SK-N-SH (cell line): ENCODE measurements at regions not wholly inside any gene's neighbourhood (a gene's known extent, or its start where the extent isn't known, plus 50 kb on each side); places are given as distances from the start of the nearest gene placed in this dataset.

Experiments
- CTCF ChIA-PET: fragments of 300-600, 350-600 bp; formaldehyde crosslinking; extraction: SDS; loops from one replicate; lab custom pipeline; 2021; lab: Yijun Ruan, JAX
- POLR2A ChIA-PET: fragments of 350-600 bp; sonication (Branson Sonifier 250); formaldehyde crosslinking; extraction: SDS; loops from one replicate; lab custom pipeline; 2020; ENCODE audit warnings: antibody characterized with exemption, inconsistent platforms; lab: Yijun Ruan, JAX
- DNase-seq: peaks from one replicate; pipeline ENCODE4 v3.0.0; 2012
- H2AFZ ChIP-seq: fragments of 200-600 bp; sonication (generic); 2 replicates; pipeline ENCODE4 v1.8.1; 2016; ENCODE audit warnings: antibody characterized with exemption, mild to moderate bottlenecking, low read depth
- H3F3A ChIP-seq: fragments of 200-600 bp; sonication (generic); replicated peaks from 2 replicates; pipeline ENCODE3; 2016; ENCODE audit warnings: antibody characterized with exemption, mild to moderate bottlenecking; ENCODE audit not compliant: insufficient read depth
- H3K27ac ChIP-seq, 2 experiments: fragments of 200-500 bp in 1 of 2; fragments of 200-600 bp in 1 of 2; sonication (Bioruptor generic) in 1 of 2; sonication (generic), shearing (Covaris generic) in 1 of 2; 2 replicates each; pipeline versions ENCODE4 v1.5.1 to v1.6.1; 2014 to 2016; ENCODE audit warnings: low read depth in 2 of 2, inconsistent platforms in 1 of 2, low read length in 1 of 2, mild to moderate bottlenecking in 1 of 2, mixed read lengths in 1 of 2
- H3K27me3 ChIP-seq: fragments of 200-600 bp; sonication (generic), shearing (Covaris generic); 2 replicates; pipeline ENCODE4 v1.6.1; 2016; ENCODE audit warnings: mixed run types; ENCODE audit not compliant: insufficient read depth
- H3K36me3 ChIP-seq, 2 experiments: fragments of 200-500 bp in 1 of 2; fragments of 200-600 bp in 1 of 2; sonication (Bioruptor generic) in 1 of 2; sonication (generic) in 1 of 2; replicated peaks in 1 of 2; 2 replicates each; pipeline versions ENCODE3 to v1.5.1; 2014 to 2016; ENCODE audit warnings: low read length in 1 of 2, mild to moderate bottlenecking in 1 of 2; ENCODE audit not compliant: insufficient read depth in 2 of 2, control insufficient read depth in 1 of 2
- H3K4me1 ChIP-seq, 2 experiments: fragments of 200-500 bp in 1 of 2; fragments of 200-600 bp in 1 of 2; sonication (Bioruptor generic) in 1 of 2; sonication (generic), shearing (Covaris generic) in 1 of 2; 2 replicates each; pipeline versions ENCODE4 v1.5.1 to v1.6.1; 2014 to 2016; ENCODE audit warnings: low read depth in 1 of 2, low read length in 1 of 2, mixed run types in 1 of 2; ENCODE audit not compliant: insufficient read depth in 2 of 2, control insufficient read depth in 1 of 2
- H3K4me2 ChIP-seq: fragments of 200-600 bp; sonication (generic), shearing (Covaris generic); 2 replicates; pipeline ENCODE4 v1.6.1; 2017; ENCODE audit warnings: mixed run types
- H3K4me3 ChIP-seq, 2 experiments: fragments of 200-500 bp in 1 of 2; fragments of 200-600 bp in 1 of 2; sonication (Bioruptor generic) in 1 of 2; sonication (generic), shearing (Covaris generic) in 1 of 2; 2 replicates each; pipeline versions ENCODE4 v1.5.1 to v1.8.1; 2014 to 2016; ENCODE audit warnings: low read depth in 2 of 2, inconsistent platforms in 1 of 2, low read length in 1 of 2, mild to moderate bottlenecking in 1 of 2, mixed read lengths in 1 of 2, moderate library complexity in 1 of 2
- H3K79me2 ChIP-seq: fragments of 200-600 bp; sonication (generic); 2 replicates; pipeline ENCODE4 v1.8.1; 2017; ENCODE audit warnings: mild to moderate bottlenecking; ENCODE audit not compliant: insufficient read depth
- H3K9ac ChIP-seq: fragments of 200-600 bp; sonication (generic); 2 replicates; pipeline ENCODE4 v1.6.1; 2017; ENCODE audit warnings: mixed run types
- H3K9me2 ChIP-seq: fragments of 200-600 bp; sonication (generic); 2 replicates; pipeline ENCODE4 v1.6.1; 2017; ENCODE audit warnings: mixed run types
- H3K9me3 ChIP-seq: fragments of 200-600 bp; sonication (generic); 2 replicates; pipeline ENCODE4 v1.6.1; 2017; ENCODE audit warnings: mixed run types, mild to moderate bottlenecking, moderate library complexity
- H4K20me1 ChIP-seq: fragments of 200-600 bp; sonication (generic); 2 replicates; pipeline ENCODE4 v1.6.1; 2017; ENCODE audit warnings: mild to moderate bottlenecking, mixed run types; ENCODE audit not compliant: insufficient read depth
- EP300 ChIP-seq, 2 experiments: IDR thresholded peaks; 2 replicates each; pipeline versions ENCODE4 v1.4.0 to v1.6.1; 2012; ENCODE audit warnings: borderline replicate concordance in 1 of 2, low read depth in 1 of 2, low read length in 1 of 2
- EZH2phosphoT487 ChIP-seq: fragments of 200-600 bp; sonication (generic); IDR thresholded peaks from 2 replicates; pipeline ENCODE4 v1.6.1; 2017; ENCODE audit warnings: low read depth, mixed run types, mild to moderate bottlenecking, antibody characterized with exemption, moderate library complexity, borderline replicate concordance
- FOXJ3 ChIP-seq: sonication (generic); formaldehyde crosslinking; IDR thresholded peaks from 2 replicates; pipeline ENCODE4 v1.5.1; 2020; ENCODE audit warnings: mild to moderate bottlenecking, missing genetic modification reagents
- GABPA ChIP-seq: IDR thresholded peaks from 2 replicates; pipeline ENCODE4 v1.4.0; 2012; ENCODE audit warnings: low read depth, mild to moderate bottlenecking
- IRF3 ChIP-seq: fragments of 150-350 bp; IDR thresholded peaks from 2 replicates; pipeline ENCODE4 v1.6.1; 2016; ENCODE audit warnings: mild to moderate bottlenecking, low read depth, low read length
- RAD21 ChIP-seq: IDR thresholded peaks from 2 replicates; pipeline ENCODE4 v1.6.1; 2012; ENCODE audit warnings: mild to moderate bottlenecking, low read length
- SMC3 ChIP-seq: IDR thresholded peaks from 2 replicates; pipeline ENCODE4 v1.6.1; 2012; ENCODE audit warnings: low read depth, low read length, improper control_type of control experiment
- USF1 ChIP-seq: IDR thresholded peaks from 2 replicates; pipeline ENCODE4 v1.4.0; 2012; ENCODE audit warnings: low read depth, borderline replicate concordance
- USF2 ChIP-seq: fragments of 150-350 bp; IDR thresholded peaks from 2 replicates; pipeline ENCODE4 v1.6.1; 2017; ENCODE audit warnings: antibody characterized with exemption, low read length, low read depth, borderline replicate concordance
- ZBTB33 ChIP-seq: IDR thresholded peaks from 2 replicates; pipeline ENCODE4 v1.4.0; 2012; ENCODE audit warnings: low read depth, borderline replicate concordance
- WGBS: methylation state at CpG from one replicate; pipeline ENCODE4 v1.1.6; 2017; ENCODE audit warnings: low lambda C conversion rate; 5-methylcytosine and 5-hydroxymethylcytosine counted together

GRCh38 chr9:109974143-109974917 is 194.3 kb downstream of the PALM2AKAP2 start (continued):
- TF ChIP-seq ZBTB33 (no peak), USF1 (no peak), IRF3 (no peak), EP300 (IDR thresholded peaks at IDR 0.05; ENCODE audit: borderline replicate concordance in 1 of 2, low read depth in 1 of 2, low read length in 1 of 2) (no peak)

- no peak for TF ChIP-seq SMC3
- TF ChIP-seq USF2, result no peak
- no peak for TF ChIP-seq USF1
- no peak for TF ChIP-seq EZH2phosphoT487
- TF ChIP-seq GABPA, result no peak
- no peak for TF ChIP-seq RAD21
- TF ChIP-seq FOXJ3, result no peak
- Histone ChIP-seq H3K9ac (no peak overlapping the region), H3K79me2 (peaks cover 3% of the 10 kb centered on the region; the same call in 1 of the 2 replicates), H3K9me3 (no peaks in the 10 kb centered on the region), H3K9me2 (no peaks in the 10 kb centered on the region), H3K27me3 (no peaks in the 10 kb centered on the region), H4K20me1 (no peaks in the 10 kb centered on the region), H3F3A (peaks cover 8% of the 10 kb centered on the region), H3K4me1 (no peaks in the 10 kb centered on the region), H2AFZ (no peak overlapping the region), H3K4me3 (no peak overlapping the region), H3K4me2 (no peak overlapping the region), H3K27ac (no peak overlapping the region), H3K36me3 (peaks cover 0 to 18% of the 10 kb centered on the region in 2 experiments)
- WGBS, result 89% methylated on average over 4 of the region's 4 CpGs
- ChIA-PET CTCF (no interaction called here), POLR2A (no interaction called here)
- DNase-seq, result no peak
Measured at GRCh38 chr9:109974918-109975276, 194.9 kb downstream of the PALM2AKAP2 start.
